GF-D8 (cell line): ENCODE measurements at regions not wholly inside any gene's neighbourhood (a gene's known extent, or its start where the extent isn't known, plus 50 kb on each side); places are given as distances from the start of the nearest gene placed in this dataset.
"Not testable (repeated sequence)": the region's sequence is repeated elsewhere in the genome, so short reads cannot be mapped to it uniquely, and the experiment has no call there.

Source experiments
- DNase-seq: peaks from one replicate; lab custom pipeline; 2025; lab: John Stamatoyannopoulos, UW

DNA sequence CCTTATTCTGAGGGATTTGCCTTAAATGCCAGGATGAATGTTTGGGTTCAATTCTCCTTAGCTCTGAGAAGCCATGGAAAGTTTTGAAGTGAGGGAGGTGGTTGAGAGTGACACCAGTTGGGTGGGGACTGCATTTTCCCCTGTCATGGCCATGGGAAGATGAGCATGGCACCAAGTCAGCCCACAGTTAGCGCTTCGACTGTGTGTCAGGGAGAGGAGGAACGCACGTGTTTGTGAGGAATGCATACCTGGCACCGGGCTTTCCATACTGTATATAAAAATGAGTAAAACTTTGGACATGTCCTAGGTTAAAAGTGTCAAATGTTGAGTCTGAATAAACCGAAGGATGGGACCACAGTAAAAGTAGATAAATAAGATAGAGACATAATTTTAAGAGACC is 187.5 kb upstream of the KL start:
- DNase-seq: no peak

DNA sequence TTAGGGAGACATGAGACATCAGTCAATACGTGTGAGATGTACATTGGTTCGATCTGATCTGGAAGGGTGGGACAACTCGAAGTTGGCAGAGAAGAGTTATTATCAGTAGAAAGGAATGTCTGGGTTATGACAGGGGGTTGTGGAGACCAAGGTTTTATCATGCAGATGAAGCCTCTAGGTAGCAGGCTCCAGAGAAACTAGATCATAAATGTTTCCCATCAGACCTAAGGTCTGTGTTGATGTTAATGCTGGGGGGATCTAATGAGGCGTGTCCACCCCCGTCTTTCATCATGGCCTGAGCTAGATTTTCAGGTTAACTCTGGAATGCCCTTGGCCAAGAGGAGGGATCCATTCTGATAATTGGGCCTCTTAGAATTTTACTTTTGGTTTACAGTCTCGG is 187.0 kb upstream of the KL start:
- no peak for DNase-seq

DNA sequence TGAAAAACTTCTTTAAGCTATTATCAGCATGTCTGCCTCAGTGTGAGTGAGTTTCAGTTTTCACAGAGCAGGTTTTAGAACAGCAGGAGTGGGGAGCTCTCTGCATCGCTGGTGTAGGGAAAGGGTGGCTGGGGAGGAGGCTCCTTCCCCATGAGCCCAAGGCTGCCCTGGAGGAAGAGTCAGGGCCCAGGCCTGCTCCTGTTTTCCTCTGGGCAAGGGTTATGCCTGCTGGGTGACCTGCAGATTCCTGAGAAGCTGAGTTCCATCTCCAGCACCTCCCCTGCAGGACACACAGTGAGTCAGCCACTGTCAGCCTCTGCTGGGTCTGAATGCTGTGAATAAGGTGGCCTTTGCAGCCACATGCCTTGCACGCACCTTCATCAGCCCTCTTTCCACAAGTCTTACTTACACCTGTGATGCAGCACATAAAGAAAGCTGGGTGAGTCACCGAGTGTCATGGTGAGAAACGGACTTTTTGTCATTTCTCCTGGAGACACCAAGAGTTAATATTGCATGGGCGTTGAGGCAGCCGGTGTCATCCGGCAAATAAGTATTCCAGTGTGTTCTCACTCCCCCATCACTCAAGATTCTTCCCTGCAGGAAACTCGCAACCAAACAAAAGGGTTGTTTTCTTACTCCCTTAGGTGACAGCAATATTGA is 186.4 kb upstream of the KL start:
- DNase-seq: no peak

GRCh38 chr13:32830336-32831031 is 185.7 kb upstream of the KL start:
- no peak for DNase-seq

DNA sequence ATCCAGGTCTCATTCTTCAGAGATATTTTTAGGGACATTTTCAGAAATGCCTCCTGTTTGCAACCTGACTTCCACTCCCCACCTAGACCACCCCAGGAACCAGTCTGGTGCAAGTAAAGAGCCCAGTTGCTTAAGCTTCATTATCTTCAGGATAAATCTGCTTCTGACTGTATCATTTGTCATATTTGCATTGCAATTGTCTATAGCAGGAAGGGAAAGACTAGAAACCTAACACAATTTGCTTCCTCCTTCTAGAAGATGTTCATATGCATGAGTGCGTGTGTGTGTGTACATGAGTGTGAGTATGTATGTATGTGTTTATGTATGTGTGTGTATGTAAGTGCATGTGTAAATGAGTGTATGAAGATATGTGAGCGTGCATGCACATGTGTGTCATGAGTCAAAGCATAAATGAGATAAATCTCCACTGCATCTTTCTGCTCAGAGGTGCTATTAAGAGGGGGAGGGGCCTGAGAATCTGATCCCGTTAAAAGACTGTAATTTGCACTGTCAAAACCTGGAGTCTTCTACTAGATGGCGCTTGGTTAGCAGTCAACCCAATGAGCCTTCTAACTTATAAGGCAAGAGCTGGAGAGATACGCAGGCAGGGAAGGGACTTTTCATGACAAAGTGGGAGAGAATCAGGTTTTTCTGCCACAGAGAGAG is 178.8 kb upstream of the KL start:
- DNase-seq: no peak

DNA sequence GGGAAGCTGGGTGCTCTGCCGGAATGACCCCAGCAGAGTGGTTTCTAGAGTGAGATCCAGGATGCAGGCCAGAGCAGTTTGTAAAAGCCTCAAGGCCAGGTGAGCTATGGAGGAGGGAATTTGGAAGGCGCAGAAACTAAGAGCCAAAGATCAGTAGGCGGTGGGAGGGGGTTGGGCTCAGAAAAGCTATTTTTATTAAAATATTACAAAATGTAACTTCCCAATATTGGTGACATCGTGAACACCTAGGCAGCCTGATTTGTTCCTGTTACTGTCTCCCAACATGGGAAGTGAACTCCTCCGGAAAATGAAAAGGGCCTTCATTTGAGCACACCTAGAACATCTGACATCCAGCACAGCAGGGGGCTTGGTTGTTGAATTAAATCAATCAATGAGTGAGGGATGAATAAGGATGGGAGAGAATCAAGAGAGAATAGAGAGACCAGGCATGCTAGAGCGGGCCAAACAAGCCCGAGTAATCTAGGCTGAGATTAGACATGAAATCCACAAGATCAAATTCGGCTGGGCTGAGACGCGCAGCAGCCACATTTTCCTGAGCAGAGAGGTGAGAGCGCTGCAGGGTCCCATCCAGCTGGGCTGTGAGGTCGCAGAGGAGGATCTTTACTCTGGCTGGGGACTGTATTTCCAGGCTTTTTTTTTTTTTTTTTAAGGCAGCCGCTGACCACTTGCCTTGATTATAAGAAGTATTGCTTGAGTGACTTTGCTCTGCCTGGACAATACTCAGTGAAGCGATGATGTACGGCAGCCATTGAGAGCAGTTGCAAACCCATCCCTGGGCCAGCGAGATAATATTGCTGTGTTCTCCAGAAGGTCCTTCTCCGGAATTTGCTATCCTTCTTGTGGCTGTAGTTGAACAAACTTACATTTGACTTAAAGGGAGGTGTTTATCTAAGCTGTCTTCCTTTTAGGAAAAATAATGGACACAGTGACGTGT is 178.0 kb upstream of the KL start:
- no peak for DNase-seq

GRCh38 chr13:32838945-32839344 is 177.3 kb upstream of the KL start:
- DNase-seq: no peak

DNA sequence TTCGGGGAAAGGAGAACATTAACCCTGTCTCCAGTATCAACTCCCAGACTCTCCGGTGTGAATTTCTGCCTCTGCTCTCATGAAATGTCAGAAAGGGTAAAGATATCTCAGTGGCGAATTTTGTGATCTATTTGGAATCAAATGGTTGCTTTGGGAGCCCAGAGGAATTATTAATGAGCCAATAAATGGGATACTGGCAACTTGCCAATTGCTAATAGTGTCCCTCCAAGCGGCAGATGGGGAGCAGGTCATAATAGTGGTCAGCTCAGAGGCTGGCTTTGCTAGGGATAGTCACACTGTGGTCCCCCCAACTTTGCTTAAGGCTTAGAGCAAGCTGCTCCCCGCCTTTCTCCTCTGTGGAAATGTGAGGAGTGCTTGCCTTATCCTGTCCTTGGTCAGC is 176.1 kb upstream of the KL start:
- no peak for DNase-seq

DNA sequence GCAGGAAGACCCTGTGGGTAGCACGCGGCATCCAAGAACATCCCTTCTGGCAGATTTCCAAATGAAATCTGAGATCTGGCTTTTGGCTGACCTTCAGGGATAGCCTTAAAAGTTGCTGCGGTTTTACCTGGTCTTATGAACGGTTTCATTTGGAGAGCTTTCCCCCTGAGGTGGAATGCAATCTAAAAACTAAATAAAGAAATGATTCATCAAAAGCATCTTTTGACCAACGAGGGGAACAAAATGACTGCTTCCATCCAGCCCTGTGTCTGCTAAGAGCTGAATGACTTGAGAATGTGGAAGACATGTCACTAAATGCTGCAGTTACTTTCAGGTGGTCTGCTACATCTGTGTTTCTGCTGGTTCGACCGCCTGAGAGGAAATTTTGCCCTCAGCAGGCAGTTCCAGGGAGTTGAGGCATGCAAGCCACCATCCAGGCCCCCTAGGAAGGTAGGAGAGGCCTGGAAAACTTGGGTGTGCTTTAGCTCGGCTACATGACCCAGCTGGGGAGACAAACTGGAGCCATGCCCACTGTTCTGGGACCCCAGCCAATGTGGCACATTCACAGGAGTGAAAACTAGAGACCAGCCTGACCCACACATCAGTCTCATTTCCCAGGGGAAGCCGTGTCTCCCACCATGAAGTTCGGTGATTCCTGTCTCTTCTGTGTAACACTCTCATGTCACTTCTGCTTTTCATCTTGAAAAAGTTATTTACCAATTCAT is 175.1 kb upstream of the KL start:
- no peak for DNase-seq

DNA sequence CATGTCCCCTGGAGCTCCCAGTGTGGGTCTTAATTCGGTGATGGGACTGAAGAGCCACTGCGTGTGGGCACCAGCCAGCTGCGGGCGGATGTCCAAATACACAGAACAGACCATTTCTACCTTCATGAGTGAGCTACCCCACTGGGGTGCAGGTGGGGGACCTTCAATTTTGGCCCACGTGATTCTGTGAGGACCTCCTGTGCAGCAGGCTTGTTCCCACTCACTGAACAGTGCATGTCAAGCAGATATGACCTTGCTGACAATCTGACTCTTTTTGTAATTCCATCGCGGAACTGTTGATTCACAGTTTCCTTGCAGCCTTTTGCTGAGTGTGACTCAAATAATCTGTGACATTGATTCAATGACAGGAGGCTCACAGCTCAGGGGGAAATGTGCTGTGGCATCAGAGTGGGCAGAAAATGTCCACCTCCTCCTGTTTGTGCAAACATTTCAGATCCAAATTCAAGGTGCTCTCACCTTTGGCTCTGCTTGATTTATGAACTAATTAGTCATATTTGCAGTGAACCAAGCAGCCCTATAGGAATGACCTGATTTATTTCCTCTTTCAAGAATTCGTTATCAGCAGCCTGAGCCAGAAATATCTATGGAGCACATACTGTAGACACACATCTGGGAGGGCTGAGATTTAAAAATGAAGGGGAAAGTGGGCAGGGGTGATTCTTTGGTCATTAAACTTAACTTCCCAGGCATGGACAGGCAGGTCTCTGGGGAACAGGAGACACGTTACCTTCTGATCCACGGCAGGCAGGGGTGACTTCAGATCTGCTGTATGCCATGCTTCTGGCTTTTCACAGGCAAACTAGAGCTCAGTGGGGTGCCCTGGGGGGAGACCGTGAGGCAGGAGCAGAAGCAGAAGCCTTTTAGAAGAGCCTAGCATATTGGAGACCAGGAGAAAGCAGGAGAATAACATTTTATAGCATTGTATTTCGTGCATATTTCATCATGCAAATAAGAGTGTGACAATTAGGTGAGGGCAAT is 170.0 kb upstream of the KL start:
- DNase-seq: no peak

- DNase-seq: not testable (repeated sequence)
Measured at GRCh38 chr13:32847976-32848375, 168.2 kb upstream of the KL start.

- no peak for DNase-seq
Measured at GRCh38 chr13:32849369-32849768, 166.9 kb upstream of the KL start.

- DNase-seq: no peak
Measured at GRCh38 chr13:32850316-32851052, 165.7 kb upstream of the KL start.

GRCh38 chr13:32851083-32852069 is 164.8 kb upstream of the KL start:
- DNase-seq: no peak

DNA sequence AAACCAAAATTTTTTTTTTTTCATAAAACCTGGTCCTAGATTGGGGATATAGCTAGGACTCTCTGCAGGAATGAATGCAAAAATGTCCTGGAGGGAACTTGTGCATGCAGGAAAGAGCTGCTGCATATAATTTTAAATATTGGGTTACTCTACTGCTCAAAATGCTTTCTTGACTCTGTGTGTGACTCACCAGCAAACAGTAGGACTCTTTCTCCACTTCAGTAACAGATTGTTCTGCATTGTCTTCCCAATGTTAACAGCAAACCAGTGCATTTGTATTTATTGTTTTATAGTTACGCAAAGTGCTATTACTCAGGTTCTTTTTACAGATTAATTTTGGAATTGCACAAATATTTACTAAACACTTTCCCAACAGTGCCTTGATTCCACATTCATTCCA is 163.7 kb upstream of the KL start:
- no peak for DNase-seq

DNA sequence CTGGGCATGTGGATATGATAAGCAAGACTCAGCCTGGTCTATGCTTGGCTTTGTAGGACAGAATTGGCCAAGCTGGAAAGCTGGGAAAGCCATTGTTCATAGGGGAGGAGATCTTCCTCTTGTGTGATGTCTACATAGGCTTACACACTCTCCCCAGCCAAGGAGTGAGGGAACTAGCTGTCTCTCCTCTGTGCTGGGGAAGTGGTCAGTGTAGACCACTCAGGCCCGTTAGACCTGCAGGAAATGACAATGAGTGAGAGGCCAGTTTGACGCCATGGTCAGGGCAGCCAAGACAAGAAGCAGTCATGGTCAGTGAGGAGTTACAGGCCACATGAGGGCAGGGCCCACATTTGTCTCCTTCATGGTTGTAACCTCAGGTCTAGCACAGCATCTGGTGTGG is 159.1 kb upstream of the KL start:
- no peak for DNase-seq

DNA sequence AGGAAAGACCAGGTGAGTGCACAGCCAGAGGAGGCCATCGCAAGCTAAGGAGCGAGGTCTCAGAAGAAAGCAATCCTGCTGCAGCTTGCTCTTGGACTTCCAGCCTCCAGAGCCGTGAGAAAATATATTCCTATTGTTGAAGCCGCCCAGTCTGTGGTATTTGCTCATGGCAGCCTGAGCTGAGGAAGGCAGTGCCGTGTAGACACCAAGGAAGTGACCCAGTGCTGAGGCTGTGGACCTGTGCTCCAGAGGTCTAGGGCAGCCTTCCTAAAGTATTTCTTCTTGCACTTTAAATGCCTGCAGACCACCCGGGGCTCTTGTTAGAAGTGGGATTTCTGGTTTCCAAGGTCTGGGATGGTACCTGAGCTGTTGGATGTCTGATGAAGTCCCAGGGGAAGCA is 158.5 kb upstream of the KL start:
- no peak for DNase-seq

DNA sequence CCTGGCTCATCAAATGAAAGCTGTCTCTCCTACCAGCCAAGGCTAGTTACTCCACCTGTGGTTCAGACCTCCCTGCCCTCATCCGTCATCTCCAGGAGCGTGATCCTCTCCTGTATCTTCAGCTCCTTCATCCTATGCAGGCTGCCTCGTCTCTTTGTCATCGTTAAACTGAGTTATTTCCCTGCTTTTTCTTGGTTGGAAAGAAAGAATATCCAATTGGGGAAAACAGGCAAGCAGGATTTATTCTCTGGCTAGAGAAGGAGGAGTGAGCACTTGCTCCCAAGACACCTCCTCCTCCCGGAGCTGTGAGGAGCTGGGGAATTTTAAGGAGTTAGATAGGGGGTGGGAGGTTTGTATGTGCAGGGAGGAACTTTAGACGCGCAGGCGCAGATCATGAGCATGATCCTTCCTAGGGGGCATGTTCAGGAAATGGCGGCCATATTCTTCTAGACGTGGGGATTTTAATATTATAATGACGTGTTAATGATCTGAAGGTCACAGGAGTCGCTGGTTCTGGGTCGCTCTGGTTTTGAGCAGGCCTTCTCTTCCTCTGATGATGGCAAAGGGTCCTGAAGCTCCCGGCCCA is 156.4 kb upstream of the KL start:
- no peak for DNase-seq
